DMS153 treated with DMSO at 0.1 percent for 48 hours (cell line): ENCODE measurements at regions not wholly inside any gene's neighbourhood (a gene's known extent, or its start where the extent isn't known, plus 50 kb on each side); places are given as distances from the start of the nearest gene placed in this dataset.
"Not testable (repeated sequence)": the region's sequence is repeated elsewhere in the genome, so short reads cannot be mapped to it uniquely, and the experiment has no call there.

ENCODE experiments used
- DNase-seq: peaks from one replicate; lab custom pipeline; 2025; ENCODE audit not compliant: unreplicated experiment; lab: John Stamatoyannopoulos, UW

DNA sequence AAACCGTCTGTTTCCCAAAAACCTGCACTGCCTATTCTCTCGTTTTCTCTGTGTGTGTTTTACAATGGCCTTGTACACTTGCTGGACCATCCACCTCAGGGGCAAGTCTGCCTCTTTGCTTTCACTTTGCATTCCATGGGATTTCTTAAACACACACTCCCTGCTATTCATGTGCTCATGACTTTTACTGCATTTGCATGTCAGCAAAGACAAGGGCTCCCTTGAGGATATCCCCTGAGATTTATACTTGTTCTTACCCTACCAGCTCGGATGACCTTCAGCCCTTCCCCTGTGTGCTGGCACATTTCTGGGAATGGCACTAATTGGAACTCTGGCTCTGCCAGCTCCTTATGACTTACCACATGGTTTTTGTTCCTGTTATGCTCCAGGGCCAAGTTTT lies 386.9 kb downstream of the AMY1C start:
- DNase-seq, result no peak

- no peak for DNase-seq
These were observed 407.0 kb downstream of the AMY1C start for GRCh38 chr1:104156738-104157137.

GRCh38 chr1:104163912-104164476 lies 414.3 kb downstream of the AMY1C start:
- DNase-seq, result no peak

GRCh38 chr1:104172243-104172681 lies 422.6 kb downstream of the AMY1C start:
- no peak for DNase-seq

DNA sequence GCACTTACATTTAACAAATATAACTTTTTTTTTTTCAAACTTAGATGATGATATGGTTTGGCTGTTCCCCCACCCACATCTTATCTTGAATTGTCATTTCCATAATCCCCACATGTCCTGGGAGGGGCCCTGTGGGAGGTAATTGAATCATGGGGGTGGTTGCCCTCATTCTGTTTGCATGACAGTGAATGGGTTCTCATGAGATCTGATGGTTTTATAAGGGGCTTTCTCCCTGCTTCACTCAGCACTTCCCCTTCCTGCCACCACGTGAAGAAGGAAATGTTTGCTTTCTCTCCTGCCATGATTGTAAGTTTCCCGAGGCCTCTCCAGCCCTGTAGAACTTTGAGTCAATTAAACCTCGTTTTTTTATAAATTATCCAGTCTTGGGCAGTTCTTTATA lies 432.6 kb downstream of the AMY1C start:
- no peak for DNase-seq

- no peak for DNase-seq
These were observed 439.5 kb downstream of the AMY1C start for GRCh38 chr1:104189207-104189606.

- DNase-seq, result no peak
These were observed 441.1 kb downstream of the AMY1C start for GRCh38 chr1:104190821-104191220.

DNA sequence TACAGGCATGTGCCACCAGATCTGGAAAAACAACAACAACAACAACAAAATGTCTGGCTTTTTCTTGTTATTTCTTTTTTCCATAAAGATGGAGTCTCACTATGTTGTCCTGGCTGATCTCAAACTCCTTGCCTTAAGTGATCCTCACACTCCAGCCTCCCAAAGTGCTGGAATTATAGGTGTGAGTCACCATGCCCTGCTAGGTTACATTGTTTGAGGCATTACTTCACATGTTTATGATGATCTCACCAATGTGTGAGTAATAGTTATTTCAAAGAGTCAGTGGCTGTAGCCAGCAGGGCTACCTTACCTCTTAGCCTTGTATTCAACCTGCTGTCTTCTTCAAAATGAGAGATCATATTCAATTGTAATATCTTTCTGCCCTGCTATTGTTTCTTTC lies 445.7 kb downstream of the AMY1C start:
- no peak for DNase-seq

GRCh38 chr1:104196136-104196535 lies 446.4 kb downstream of the AMY1C start:
- DNase-seq, result no peak

DNA sequence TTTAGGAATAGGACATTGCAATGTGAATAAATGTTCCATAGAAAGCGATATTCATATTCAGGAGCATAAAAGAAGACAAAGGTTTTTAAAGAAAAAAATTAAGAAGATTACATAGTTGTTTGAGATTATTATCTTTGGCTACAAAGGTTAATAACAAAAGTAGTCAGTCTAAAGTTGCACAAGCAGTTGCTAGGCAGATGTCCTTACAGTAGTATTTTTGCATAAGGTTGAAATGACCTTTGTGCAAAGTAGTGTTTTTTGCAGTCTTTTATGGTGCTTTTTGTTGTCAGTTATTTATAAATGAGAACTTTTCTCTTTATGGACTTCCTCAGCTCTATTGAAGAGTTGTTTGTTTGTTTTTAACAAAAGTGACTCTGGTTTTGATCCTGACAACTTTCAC lies 447.8 kb downstream of the AMY1C start:
- DNase-seq, result no peak

DNA sequence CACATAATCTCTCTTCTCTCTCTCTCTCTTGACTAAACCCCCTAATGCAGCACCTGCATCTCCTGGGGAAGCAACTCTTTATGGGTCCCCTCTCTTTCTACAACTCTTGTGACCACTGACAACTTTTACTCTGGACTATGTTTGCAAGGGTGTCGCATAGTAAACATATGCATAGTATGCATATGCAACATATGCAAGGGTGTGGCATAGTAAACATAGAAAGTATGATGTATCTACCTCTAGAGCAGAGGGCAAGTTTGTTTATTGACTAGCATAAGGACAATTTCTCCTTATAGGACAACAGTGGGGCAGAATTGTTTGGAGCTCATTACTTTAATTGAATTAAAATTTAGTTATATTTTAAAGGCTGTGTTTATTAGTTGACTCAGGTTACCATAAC lies 462.5 kb downstream of the AMY1C start:
- DNase-seq, result no peak

DNA sequence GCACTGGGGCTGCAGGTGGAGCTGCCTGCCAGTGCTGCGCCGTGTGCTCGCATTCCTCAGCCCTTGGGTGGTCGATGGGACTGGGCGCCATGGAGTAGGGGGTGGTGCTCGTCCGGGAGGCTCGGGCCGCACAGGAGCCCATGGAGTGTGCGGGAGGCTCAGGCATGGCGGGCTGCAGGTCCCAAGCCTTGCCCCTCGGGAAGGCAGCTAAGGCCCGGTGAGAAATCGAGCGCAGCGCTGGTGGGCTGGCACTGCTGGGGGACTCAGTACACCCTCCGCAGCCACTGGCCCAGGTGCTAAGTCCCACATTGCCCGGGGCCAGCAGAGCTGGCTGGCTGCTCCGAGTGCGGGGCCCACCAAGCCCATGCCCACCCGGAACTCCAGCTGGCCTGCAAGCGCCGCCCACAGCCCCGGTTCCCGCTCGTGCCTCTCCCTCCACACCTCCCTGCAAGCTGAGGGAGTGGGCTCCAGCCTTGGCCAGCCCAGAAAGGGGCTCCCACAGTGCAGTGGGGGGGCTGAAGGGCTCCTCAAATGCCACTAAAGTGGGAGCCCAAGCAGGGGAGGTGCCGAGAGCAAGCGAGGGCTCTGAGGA lies 467.8 kb downstream of the AMY1C start:
- not testable (repeated sequence) for DNase-seq

DNA sequence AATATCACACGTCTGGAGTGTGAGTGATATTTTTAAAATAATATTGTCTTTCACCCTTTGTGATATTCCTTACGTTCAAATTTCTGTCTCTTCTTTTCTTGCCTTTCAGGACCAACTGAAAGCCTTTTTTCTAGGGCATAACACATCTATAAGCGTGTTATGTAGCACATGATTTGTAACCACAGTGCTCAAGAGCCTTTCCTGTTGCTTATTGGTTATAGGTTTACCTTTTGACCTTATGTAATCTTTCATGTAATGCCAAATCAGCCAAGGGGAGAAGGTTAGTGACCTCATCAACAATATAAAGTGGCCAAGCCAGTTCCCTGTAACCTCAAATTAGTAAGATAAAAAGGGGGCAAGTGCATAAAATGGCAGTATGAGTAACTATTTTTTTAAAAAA lies 480.2 kb downstream of the AMY1C start:
- DNase-seq, result no peak

DNA sequence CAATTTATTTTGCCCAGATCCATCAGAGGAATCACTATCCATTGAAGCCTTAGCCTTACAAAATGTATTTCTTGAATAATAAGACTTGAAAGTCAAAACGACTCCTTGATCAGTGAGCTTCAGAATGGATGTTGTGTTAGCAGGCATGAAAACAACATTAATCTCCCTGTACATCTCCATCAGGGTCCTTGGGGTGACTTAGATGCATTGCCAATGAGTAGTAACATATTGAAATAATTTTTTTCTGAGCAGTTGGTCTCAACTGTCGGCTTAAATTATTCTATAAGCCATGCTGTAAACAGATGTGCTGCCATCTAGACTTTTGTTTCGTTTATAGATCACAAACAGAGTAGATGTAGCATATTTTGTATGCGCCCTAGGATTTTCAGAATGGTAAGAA lies 482.0 kb downstream of the AMY1C start:
- DNase-seq, result no peak

GRCh38 chr1:104235141-104235540 lies 485.4 kb downstream of the AMY1C start:
- DNase-seq, result no peak

GRCh38 chr1:104238991-104239390 lies 489.3 kb downstream of the AMY1C start:
- DNase-seq, result no peak

DNA sequence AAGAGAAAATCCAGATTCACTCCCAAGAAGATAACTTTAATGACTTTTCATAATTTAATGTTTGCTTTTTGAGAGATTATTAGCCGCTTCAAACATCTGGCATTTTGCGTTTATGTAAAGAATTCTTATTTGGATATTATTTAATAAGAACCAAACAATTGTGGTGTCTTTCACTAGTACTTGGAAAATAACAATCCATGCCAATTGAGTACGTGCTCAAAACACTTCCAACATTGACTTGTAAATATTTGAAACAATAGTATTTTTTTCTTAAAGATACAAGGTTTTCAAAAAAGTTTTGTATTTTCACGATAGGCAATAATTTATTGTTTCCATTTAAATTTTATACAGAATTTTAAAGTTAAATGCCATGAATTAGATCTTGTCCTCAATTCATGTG lies 498.7 kb downstream of the AMY1C start:
- no peak for DNase-seq

DNA sequence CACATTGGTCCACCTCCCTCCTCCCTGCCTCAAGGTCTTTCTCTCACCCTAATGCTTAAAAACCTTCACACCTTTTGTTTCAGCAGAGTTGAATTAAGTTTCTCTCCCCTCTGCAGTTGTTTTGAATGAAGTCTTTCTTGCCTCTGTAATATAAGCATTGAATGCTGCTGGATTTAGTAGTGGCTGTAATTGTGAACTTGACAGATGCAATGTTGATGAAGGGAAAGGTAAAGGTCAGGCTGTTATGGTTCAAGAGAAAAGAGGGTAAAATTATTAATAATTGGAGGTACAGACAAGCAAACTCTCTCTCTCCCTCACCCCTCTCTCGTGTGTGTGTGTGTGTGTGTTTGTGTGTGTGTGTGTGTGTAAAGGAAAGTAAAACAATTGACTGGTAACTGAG lies 509.8 kb downstream of the AMY1C start:
- DNase-seq, result no peak

- DNase-seq, result not testable (repeated sequence)
These were observed 513.4 kb downstream of the AMY1C start for GRCh38 chr1:104263110-104263509.

DNA sequence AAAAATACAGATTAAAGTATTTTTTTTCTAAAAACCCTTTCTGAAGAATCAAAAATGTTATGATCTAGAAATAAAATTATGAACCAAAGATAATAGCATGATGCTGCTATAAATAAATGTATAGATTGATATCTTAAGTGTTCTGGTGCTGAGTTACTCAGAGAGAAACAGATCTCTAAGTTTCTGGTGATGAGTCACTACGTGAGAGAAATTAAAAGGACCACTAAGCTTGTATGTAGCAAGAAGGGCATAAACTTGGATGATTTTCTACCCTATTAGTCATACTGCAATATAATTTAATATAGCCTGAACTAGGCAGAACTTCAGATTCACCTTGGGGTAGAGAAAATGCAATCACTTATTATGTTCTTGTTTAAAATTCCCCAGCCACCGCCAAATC lies 514.8 kb downstream of the AMY1C start:
- no peak for DNase-seq

- no peak for DNase-seq
These were observed 515.5 kb downstream of the AMY1C start for GRCh38 chr1:104265163-104265562.

- DNase-seq, result no peak
These were observed 516.9 kb downstream of the AMY1C start for GRCh38 chr1:104266612-104267011.

GRCh38 chr1:104288322-104288721 lies 538.6 kb downstream of the AMY1C start:
- DNase-seq, result not testable (repeated sequence)
